ENCODE measurements at regions not wholly inside any gene's neighbourhood (a gene's known extent, or its start where the extent isn't known, plus 50 kb on each side); places are given as distances from the start of the nearest gene placed in this dataset.

DNA sequence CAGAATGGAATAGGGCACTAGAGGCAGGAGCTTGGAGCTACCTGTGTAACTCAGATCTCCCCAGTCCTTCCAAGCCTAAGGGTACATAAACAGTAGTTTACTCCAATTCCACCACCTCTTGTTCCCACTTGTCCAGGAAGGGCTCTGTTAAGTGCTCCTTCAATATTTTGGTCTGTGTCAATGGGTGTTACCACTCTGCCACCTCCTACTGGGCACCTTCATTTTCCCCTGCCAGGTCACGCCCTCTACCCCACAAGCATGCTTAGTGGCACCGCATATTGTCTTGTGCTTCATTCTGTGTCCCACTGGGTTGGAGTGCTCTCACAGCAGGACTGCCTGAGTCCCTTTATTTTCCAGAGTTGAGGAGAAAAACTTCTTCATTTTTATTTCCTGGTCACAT lies 459.8 kb downstream of the ARHGEF28 start:
- Histone ChIP-seq H3K4me1 (ENCODE audit: insufficient read depth, low read length, poor library complexity, severe bottlenecking) (peaks cover 20% of the 10 kb centered on the region), H3K4me3 (ENCODE audit: low read length, poor library complexity, severe bottlenecking) (no peak overlapping the region), H3K27me3 (ENCODE audit: insufficient read depth, low read length, poor library complexity, severe bottlenecking) (no peaks in the 10 kb centered on the region), H3K4me2 (ENCODE audit: low read depth, low read length, poor library complexity, severe bottlenecking) (peak overlapping the region; percentile 6), H3F3A (ENCODE audit: low read depth) (no peaks in the 10 kb centered on the region), H3K36me3 (ENCODE audit: insufficient read depth, low read length) (no peaks in the 10 kb centered on the region), H3K79me2 (ENCODE audit: insufficient read depth, low read length) (no peaks in the 10 kb centered on the region), H3K9me2 (replicated peaks; ENCODE audit: low read depth, low read length) (no peaks in the 10 kb centered on the region), H3K9me3 (ENCODE audit: insufficient read depth, low read depth, low read length) (no peaks in the 10 kb centered on the region), H2AFZ (ENCODE audit: low read length) (peak overlapping the region; percentile 14; the same call in 1 of the 2 replicates), H3K9ac (ENCODE audit: low read depth, low read length, poor library complexity, severe bottlenecking) (no peak overlapping the region), H4K20me1 (ENCODE audit: insufficient read depth, low read length, poor library complexity, severe bottlenecking) (no peaks in the 10 kb centered on the region)
- TF ChIP-seq EZH2phosphoT487 (IDR thresholded peaks at IDR 0.05; ENCODE audit: borderline replicate concordance) = no peak
- TF ChIP-seq, protein P1, sequence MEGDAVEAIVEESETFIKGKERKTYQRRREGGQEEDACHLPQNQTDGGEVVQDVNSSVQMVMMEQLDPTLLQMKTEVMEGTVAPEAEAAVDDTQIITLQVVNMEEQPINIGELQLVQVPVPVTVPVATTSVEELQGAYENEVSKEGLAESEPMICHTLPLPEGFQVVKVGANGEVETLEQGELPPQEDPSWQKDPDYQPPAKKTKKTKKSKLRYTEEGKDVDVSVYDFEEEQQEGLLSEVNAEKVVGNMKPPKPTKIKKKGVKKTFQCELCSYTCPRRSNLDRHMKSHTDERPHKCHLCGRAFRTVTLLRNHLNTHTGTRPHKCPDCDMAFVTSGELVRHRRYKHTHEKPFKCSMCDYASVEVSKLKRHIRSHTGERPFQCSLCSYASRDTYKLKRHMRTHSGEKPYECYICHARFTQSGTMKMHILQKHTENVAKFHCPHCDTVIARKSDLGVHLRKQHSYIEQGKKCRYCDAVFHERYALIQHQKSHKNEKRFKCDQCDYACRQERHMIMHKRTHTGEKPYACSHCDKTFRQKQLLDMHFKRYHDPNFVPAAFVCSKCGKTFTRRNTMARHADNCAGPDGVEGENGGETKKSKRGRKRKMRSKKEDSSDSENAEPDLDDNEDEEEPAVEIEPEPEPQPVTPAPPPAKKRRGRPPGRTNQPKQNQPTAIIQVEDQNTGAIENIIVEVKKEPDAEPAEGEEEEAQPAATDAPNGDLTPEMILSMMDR (conservative IDR thresholded peaks at IDR 0.05; ENCODE audit: low read length) = no peak

DNA sequence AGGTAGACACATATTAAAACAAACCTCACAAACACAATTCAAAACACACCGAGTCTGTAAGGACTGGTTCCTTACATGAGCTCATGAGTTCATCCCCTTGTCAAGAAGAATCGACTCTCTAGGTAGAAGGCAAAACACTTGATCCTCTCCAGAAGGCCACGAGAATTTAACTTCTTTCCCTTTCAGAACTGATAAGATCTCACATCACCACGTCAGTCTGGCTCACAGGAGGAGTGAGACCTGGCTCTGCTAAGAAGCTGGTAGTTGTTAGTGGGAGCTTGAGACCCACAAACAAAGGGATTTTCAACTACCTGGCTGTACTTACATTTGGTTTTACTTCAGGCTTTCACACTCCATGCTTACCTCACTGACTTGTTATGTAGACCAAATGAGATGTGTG lies 459.2 kb downstream of the ARHGEF28 start:
- Histone ChIP-seq H2AFZ (ENCODE audit: low read length) (peak overlapping the region; percentile 1; the same call in 1 of the 2 replicates), H3K36me3 (ENCODE audit: insufficient read depth, low read length) (no peaks in the 10 kb centered on the region), H3K79me2 (ENCODE audit: insufficient read depth, low read length) (no peaks in the 10 kb centered on the region), H3F3A (ENCODE audit: low read depth) (no peaks in the 10 kb centered on the region), H3K4me3 (ENCODE audit: low read length, poor library complexity, severe bottlenecking) (no peak overlapping the region), H3K9ac (ENCODE audit: low read depth, low read length, poor library complexity, severe bottlenecking) (no peak overlapping the region), H3K9me2 (replicated peaks; ENCODE audit: low read depth, low read length) (no peaks in the 10 kb centered on the region), H3K4me2 (ENCODE audit: low read depth, low read length, poor library complexity, severe bottlenecking) (peak overlapping the region; percentile 6), H3K9me3 (ENCODE audit: insufficient read depth, low read depth, low read length) (no peaks in the 10 kb centered on the region), H4K20me1 (ENCODE audit: insufficient read depth, low read length, poor library complexity, severe bottlenecking) (no peaks in the 10 kb centered on the region), H3K4me1 (ENCODE audit: insufficient read depth, low read length, poor library complexity, severe bottlenecking) (peaks cover 25% of the 10 kb centered on the region), H3K27me3 (ENCODE audit: insufficient read depth, low read length, poor library complexity, severe bottlenecking) (no peaks in the 10 kb centered on the region)
- TF ChIP-seq EZH2phosphoT487 (IDR thresholded peaks at IDR 0.05; ENCODE audit: borderline replicate concordance) = no peak
- TF ChIP-seq, protein P1 (conservative IDR thresholded peaks at IDR 0.05; ENCODE audit: low read length) = no peak

DNA sequence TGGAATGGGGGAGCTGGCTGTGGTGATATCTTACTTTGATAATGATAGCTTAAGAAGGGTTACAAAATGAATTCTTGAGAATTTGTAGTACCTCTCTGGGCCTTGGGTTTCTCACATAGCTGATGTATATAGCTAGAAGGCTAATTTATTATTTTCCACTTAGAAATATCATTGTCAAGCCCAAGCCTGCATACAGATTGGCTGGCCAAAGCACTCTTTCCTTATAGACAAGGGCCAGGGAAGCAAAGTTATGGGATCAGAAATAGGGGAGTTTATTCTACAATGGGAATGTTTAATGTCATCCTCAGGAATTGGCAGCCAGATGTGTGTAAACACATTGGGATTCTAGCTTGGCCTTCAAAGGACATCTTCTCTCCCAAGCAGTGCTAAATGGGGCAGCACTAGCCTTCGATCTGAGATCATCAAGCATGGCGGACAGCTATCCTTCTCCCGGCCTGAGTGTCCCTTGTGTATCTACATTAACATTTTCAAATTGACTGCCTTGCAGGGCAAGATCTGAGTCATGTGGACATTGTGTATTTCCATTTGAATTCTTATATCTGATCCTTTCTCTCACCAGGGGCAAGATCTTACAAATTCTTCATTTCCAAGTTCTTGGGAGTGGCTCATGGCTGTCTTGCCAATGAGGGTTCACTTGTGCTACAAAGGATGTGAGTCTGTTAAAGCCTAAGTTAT lies 457.2 kb downstream of the ARHGEF28 start:
- no peaks in the 10 kb centered on the region for H3F3A ChIP-seq (ENCODE audit: low read depth)
- no peak overlapping the region for H3K4me3 ChIP-seq (ENCODE audit: low read length, poor library complexity, severe bottlenecking)
- H4K20me1 ChIP-seq (ENCODE audit: insufficient read depth, low read length, poor library complexity, severe bottlenecking) = no peaks in the 10 kb centered on the region
- no peaks in the 10 kb centered on the region for H3K79me2 ChIP-seq (ENCODE audit: insufficient read depth, low read length)
- H3K9me2 ChIP-seq (replicated peaks; ENCODE audit: low read depth, low read length) = no peaks in the 10 kb centered on the region
- H3K4me1 ChIP-seq (ENCODE audit: insufficient read depth, low read length, poor library complexity, severe bottlenecking) = peaks cover 30% of the 10 kb centered on the region
- H3K36me3 ChIP-seq (ENCODE audit: insufficient read depth, low read length) = no peaks in the 10 kb centered on the region
- TF ChIP-seq, protein P1 (conservative IDR thresholded peaks at IDR 0.05; ENCODE audit: low read length) = no peak
- H3K9ac ChIP-seq (ENCODE audit: low read depth, low read length, poor library complexity, severe bottlenecking) = no peak overlapping the region
- H3K27me3 ChIP-seq (ENCODE audit: insufficient read depth, low read length, poor library complexity, severe bottlenecking) = no peaks in the 10 kb centered on the region
- H3K9me3 ChIP-seq (ENCODE audit: insufficient read depth, low read depth, low read length) = no peaks in the 10 kb centered on the region
- H2AFZ ChIP-seq (ENCODE audit: low read length) = no peak overlapping the region
- H3K4me2 ChIP-seq (ENCODE audit: low read depth, low read length, poor library complexity, severe bottlenecking) = no peak overlapping the region

Measured in Loucy (cell line).